GM21619 (cell line): ENCODE measurements at regions not wholly inside any gene's neighbourhood (a gene's known extent, or its start where the extent isn't known, plus 50 kb on each side); places are given as distances from the start of the nearest gene placed in this dataset.
"Not testable (repeated sequence)": the region's sequence is repeated elsewhere in the genome, so short reads cannot be mapped to it uniquely, and the experiment has no call there.

Source experiments
- ATAC-seq: cut with Tn5 transposase; IDR thresholded peaks from one replicate; pipeline ENCODE4 v1.9.1; 2021; ENCODE audit not compliant: unreplicated experiment

GRCh38 chr15:93968773-93969172 lies 262.6 kb upstream of the MCTP2 start:
- no peak for ATAC-seq

- ATAC-seq: no peak
Observed at GRCh38 chr15:93965304-93965908, 266.0 kb upstream of the MCTP2 start.

- no peak for ATAC-seq
Observed at GRCh38 chr15:93954985-93955571, 276.3 kb upstream of the MCTP2 start.

DNA sequence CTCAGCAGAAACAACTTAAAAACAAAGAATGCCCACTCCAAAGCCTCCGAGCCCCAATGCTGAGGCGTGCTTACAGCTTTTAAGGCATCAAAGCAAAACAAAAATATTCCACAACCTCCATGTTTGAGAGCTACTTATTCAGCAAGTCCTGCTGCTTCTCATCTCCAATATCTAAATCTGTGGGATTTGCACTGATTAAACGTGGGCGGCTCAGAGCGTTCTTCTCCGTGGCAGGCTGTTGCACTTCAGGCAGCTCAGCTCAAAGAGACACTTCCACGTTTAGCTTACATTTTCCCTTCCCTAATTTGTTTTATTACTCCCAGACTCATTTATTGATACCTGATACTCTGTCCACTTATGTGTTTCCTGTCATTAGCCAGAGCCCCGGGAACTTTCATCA lies 282.6 kb upstream of the MCTP2 start:
- ATAC-seq: no peak

DNA sequence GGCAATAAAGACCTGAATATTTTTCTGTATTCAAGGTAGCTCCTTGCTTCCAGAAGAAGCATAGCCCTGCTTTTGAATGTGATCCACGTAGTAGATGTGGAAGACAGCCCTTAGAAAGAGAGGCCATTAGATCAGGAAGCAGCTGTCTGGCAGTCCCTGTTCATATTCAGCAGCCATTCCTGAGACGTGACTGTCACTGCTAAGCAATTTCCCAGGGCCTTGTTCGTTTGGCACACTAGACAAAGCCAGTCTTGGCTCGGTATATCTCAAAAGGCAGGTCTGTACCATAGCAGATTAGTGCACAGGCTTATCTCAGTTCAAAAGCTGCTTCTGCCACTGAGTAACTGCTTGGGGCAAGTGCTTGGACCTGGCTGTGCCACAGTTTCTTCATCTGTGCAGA lies 287.8 kb upstream of the MCTP2 start:
- ATAC-seq: no peak

GRCh38 chr15:93942269-93942694 lies 289.1 kb upstream of the MCTP2 start:
- ATAC-seq: no peak

- ATAC-seq: no peak
Observed at GRCh38 chr15:93941697-93942096, 289.7 kb upstream of the MCTP2 start.

GRCh38 chr15:93940226-93940625 lies 291.1 kb upstream of the MCTP2 start:
- no peak for ATAC-seq

- ATAC-seq: peak; percentile 90
Observed at GRCh38 chr15:93932164-93932776, 299.1 kb upstream of the MCTP2 start.

GRCh38 chr15:93929375-93930094 lies 301.8 kb upstream of the MCTP2 start:
- ATAC-seq: no peak

- ATAC-seq: no peak
Observed at GRCh38 chr15:93920204-93920603, 311.2 kb upstream of the MCTP2 start.

DNA sequence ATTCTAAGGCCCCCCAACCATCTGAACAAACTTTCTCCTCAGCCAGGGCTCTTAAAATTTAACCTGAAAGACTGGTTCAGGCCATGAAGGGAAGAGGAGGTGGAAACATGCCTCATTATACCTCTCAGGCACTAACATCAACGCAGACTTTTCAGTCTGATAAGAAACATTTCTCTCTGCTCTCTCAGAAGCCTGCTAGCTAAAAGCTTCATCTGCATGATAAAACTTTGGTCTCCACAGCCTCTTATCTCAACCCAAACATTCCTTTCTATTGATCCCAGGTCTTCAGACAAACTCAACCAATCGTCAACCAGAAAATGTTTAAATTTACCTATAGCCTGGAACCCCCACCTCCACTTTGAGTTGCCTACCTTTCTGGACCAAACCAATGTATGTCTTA lies 312.6 kb upstream of the MCTP2 start:
- ATAC-seq: not testable (repeated sequence)

GRCh38 chr15:93917181-93917580 lies 314.2 kb upstream of the MCTP2 start:
- no peak for ATAC-seq

DNA sequence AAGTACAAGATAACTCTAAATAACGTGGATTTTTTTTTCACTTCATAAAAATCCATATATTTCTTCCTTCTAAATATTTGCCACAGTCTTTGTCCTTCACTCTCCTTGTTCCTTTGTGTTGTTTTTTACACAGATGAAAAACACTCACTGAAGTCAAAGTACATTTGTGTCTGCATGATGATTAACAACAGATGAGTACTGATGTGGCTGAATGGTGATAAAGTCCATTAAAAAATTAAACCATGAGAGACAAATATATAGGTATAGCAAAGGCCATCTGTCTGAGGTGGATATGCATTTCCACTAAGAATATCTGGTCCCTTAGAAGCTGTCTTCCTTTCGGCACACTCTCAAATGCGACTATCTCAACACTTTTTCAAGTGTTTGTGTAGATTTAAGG lies 317.5 kb upstream of the MCTP2 start:
- ATAC-seq: no peak

DNA sequence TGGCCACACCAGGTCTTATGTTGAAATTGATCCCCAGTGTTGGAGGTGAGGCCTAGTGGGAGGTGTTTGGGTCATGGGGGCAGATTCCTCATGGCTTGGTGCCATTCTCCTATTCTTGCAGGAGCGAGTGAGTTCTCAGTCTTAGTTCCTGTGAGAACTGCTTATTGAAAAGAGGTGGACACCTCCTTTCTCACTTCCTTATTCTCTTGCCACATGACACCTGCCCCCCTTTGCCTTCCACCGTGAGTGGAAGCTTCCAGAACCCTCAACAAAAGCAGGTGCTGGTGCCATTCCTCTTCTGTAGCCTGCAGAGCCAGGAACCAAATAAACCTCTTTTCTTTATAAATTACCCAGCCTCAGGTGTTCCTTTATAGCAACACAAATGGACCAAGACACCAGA lies 318.1 kb upstream of the MCTP2 start:
- peak; percentile 53 for ATAC-seq

DNA sequence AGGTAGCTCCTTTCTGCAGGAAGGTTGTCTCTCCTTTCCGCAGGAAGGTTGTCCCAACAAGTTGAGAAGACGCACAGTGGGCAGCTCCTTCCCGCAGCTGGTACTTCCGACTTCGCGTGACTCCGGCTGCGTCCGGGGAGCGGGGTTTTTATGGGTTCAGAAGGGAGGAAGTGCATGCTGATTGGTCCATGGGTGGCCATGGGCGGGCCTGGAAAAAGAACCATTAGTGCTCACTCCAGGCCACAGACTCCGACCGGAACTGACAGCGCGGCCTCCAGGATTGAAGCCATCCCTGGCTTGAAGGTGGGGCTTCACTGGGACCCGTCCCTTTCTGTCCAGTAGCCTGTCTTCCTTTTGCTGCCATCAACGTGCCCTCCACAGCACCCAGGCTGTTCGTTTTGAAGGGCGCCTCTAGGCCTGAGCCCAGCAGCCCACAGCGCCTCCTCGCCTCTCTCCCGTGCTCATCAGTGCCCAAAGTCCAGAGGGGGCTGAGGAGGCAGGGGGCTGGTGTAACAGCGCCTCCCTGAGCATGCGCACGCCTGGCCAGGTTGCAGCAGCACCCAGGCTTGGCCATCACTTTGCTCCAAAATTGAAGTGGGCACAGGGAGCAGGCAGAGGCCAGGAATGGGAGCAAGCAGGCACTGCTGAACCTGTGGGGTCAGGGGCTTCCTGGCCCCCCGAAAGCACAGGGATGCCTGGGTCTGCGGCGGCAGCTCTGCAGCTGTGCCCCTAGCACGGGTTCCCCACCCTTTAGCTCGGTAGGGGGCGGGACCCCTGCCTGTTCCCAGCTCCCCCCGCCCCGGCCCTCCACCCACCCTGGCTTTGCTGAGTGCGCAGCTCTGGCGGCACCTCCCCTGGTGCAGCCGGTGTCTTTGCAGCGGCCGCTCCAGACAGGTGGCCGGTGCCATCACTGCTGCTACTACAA lies 330.6 kb upstream of the MCTP2 start:
- no peak for ATAC-seq

DNA sequence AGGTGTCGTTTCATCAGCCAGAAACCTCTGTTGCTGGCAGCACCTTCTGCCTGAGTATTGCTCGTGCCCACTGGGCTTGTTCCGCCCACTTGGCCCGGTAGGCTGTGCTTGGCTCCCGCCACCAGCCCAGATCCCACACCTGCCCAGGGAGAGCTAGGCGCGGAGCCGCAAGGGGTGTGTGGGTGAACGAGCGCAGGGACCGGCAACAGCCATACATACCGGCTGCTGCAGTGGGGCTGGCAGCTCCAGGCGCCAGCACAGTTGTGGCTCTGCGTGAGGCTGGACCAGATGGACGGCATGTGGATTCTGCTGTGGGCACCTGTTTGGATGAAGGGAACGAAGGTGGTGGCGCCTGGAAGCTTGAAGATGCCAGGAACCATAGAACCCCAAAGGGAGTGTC lies 331.5 kb upstream of the MCTP2 start:
- ATAC-seq: no peak

- ATAC-seq: no peak
Observed at GRCh38 chr15:93897377-93897776, 334.0 kb upstream of the MCTP2 start.

GRCh38 chr15:93895976-93896770 lies 335.2 kb upstream of the MCTP2 start:
- ATAC-seq: no peak

GRCh38 chr15:93894438-93895036 lies 336.8 kb upstream of the MCTP2 start:
- ATAC-seq: no peak
